HG03280 (cell line): ENCODE measurements at regions not wholly inside any gene's neighbourhood (a gene's known extent, or its start where the extent isn't known, plus 50 kb on each side); places are given as distances from the start of the nearest gene placed in this dataset.
"Not testable (repeated sequence)": the region's sequence is repeated elsewhere in the genome, so short reads cannot be mapped to it uniquely, and the experiment has no call there.

Experiments used
- ATAC-seq: cut with Tn5 transposase; IDR thresholded peaks from one replicate; pipeline ENCODE4 v1.9.1; 2021; ENCODE audit warnings: mild to moderate bottlenecking, moderate library complexity; ENCODE audit not compliant: unreplicated experiment

- ATAC-seq, result no peak
Observed at GRCh38 chr12:94817695-94818075, 167.3 kb upstream of the TMCC3 start.

GRCh38 chr12:94817201-94817600 lies 166.8 kb upstream of the TMCC3 start:
- not testable (repeated sequence) for ATAC-seq

- not testable (repeated sequence) for ATAC-seq
Observed at GRCh38 chr12:94816746-94817145, 166.4 kb upstream of the TMCC3 start.

GRCh38 chr12:94815958-94816357 lies 165.6 kb upstream of the TMCC3 start:
- no peak for ATAC-seq

- no peak for ATAC-seq
Observed at GRCh38 chr12:94815450-94815849, 165.1 kb upstream of the TMCC3 start.

- no peak for ATAC-seq
Observed at GRCh38 chr12:94813314-94813713, 163.0 kb upstream of the TMCC3 start.

GRCh38 chr12:94812345-94812744 lies 162.0 kb upstream of the TMCC3 start:
- peak; percentile 52 for ATAC-seq

GRCh38 chr12:94811611-94812010 lies 161.3 kb upstream of the TMCC3 start:
- no peak for ATAC-seq

GRCh38 chr12:94807951-94808350 lies 157.6 kb upstream of the TMCC3 start:
- ATAC-seq, result no peak

GRCh38 chr12:94806617-94807016 lies 156.3 kb upstream of the TMCC3 start:
- ATAC-seq, result no peak

GRCh38 chr12:94805749-94806529 lies 155.6 kb upstream of the TMCC3 start:
- no peak for ATAC-seq

GRCh38 chr12:94803939-94804338 lies 153.6 kb upstream of the TMCC3 start:
- no peak for ATAC-seq

- ATAC-seq, result no peak
Observed at GRCh38 chr12:94802796-94803195, 152.4 kb upstream of the TMCC3 start.

GRCh38 chr12:94801745-94802144 lies 151.4 kb upstream of the TMCC3 start:
- no peak for ATAC-seq

GRCh38 chr12:94799136-94799535 lies 148.8 kb upstream of the TMCC3 start:
- no peak for ATAC-seq

- ATAC-seq, result no peak
Observed at GRCh38 chr12:94798113-94798512, 147.8 kb upstream of the TMCC3 start.

- no peak for ATAC-seq
Observed at GRCh38 chr12:94795520-94795919, 145.2 kb upstream of the TMCC3 start.

- no peak for ATAC-seq
Observed at GRCh38 chr12:94795044-94795443, 144.7 kb upstream of the TMCC3 start.

- ATAC-seq, result no peak
Observed at GRCh38 chr12:94793191-94793595, 142.8 kb upstream of the TMCC3 start.

- no peak for ATAC-seq
Observed at GRCh38 chr12:94792693-94793092, 142.3 kb upstream of the TMCC3 start.

GRCh38 chr12:94791933-94792332 lies 141.6 kb upstream of the TMCC3 start:
- ATAC-seq, result no peak

- no peak for ATAC-seq
Observed at GRCh38 chr12:94790825-94791224, 140.5 kb upstream of the TMCC3 start.

- no peak for ATAC-seq
Observed at GRCh38 chr12:94790370-94790769, 140.0 kb upstream of the TMCC3 start.
